ENCODE measurements at regions not wholly inside any gene's neighbourhood (a gene's known extent, or its start where the extent isn't known, plus 50 kb on each side); places are given as distances from the start of the nearest gene placed in this dataset.

GRCh38 chr2:152875701-152876695, 157.6 kb downstream of the ARL6IP6 start:
- no peak for DNase-seq
- no peak for TF ChIP-seq POLR2AphosphoS5 (IDR thresholded peaks at IDR 0.05)
- TF ChIP-seq POLR2A (IDR thresholded peaks at IDR 0.05), result no peak
- no peak for TF ChIP-seq CTCF (IDR thresholded peaks at IDR 0.05 in 8 of 11, conservative IDR thresholded peaks at IDR 0.05 in 3 of 11)
- no peaks in the 10 kb centered on the region for H3K27me3 ChIP-seq (replicated peaks in 1 of 7)
- WGBS, 5 donors, result 71 to 85% (median 78%) methylated on average over 6 of the region's 6 CpGs
- no peaks in the 10 kb centered on the region for H3K4me1 ChIP-seq
- H3K36me3 ChIP-seq, result no peaks in the 10 kb centered on the region
- no peak overlapping the region for H3K27ac ChIP-seq
- H3K9me3 ChIP-seq, result no peaks in the 10 kb centered on the region
- intact Hi-C loops (cut with DNase I; ENCODE audit: low total_unique reads), result no loop called here
- no peak overlapping the region for H3K4me3 ChIP-seq

DNA sequence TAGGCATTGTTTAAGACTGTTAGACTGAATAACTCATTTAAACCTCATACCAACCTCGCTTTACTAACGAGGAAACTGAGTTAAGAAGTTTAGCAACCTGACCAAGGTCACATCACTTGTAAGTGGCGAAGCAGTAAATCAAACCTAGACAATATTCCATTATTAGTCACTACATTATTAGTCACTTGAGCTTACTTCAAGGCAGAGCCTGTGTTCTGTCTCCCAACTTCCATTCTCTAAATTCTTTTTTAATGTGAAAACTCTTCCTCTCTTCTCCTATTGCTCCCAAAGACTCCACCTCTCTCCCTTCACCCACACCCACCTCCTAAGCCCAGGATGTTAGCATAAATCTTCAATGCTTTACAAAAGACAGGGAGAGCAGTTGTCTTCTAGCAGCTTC, 156.5 kb downstream of the ARL6IP6 start:
- WGBS, 5 donors, result 50 to 91% (median 73%) methylated on average over 3 of the region's 3 CpGs
- Histone ChIP-seq H3K36me3 (no peaks in the 10 kb centered on the region), H3K9me3 (no peaks in the 10 kb centered on the region), H3K4me3 (no peak overlapping the region), H3K4me1 (no peaks in the 10 kb centered on the region), H3K27me3 (replicated peaks in 1 of 7) (no peaks in the 10 kb centered on the region), H3K27ac (no peak overlapping the region)
- DNase-seq, result no peak
- TF ChIP-seq POLR2AphosphoS5 (IDR thresholded peaks at IDR 0.05) (no peak), CTCF (IDR thresholded peaks at IDR 0.05 in 8 of 11, conservative IDR thresholded peaks at IDR 0.05 in 3 of 11) (no peak), POLR2A (IDR thresholded peaks at IDR 0.05) (no peak)
- intact Hi-C loops (cut with DNase I; ENCODE audit: low total_unique reads), result no loop called here

- Histone ChIP-seq H3K27ac (no peak overlapping the region), H3K9me3 (no peaks in the 10 kb centered on the region), H3K4me1 (no peaks in the 10 kb centered on the region), H3K27me3 (replicated peaks in 1 of 7) (no peaks in the 10 kb centered on the region), H3K4me3 (no peak overlapping the region), H3K36me3 (no peaks in the 10 kb centered on the region)
- WGBS, 5 donors, result 72 to 89% (median 76%) methylated on average over 4 of the region's 4 CpGs
- intact Hi-C loops (cut with DNase I; ENCODE audit: low total_unique reads), result no loop called here
- TF ChIP-seq POLR2A (IDR thresholded peaks at IDR 0.05), result no peak
- no peak for TF ChIP-seq CTCF (IDR thresholded peaks at IDR 0.05 in 8 of 11, conservative IDR thresholded peaks at IDR 0.05 in 3 of 11)
- TF ChIP-seq POLR2AphosphoS5 (IDR thresholded peaks at IDR 0.05), result no peak
- no peak for DNase-seq
Measured at GRCh38 chr2:152870239-152870638, 151.8 kb downstream of the ARL6IP6 start.

- H3K36me3 ChIP-seq, result no peaks in the 10 kb centered on the region
- TF ChIP-seq POLR2AphosphoS5 (IDR thresholded peaks at IDR 0.05), result no peak
- no peak for TF ChIP-seq CTCF (IDR thresholded peaks at IDR 0.05 in 8 of 11, conservative IDR thresholded peaks at IDR 0.05 in 3 of 11)
- TF ChIP-seq POLR2A (IDR thresholded peaks at IDR 0.05), result no peak
- no peaks in the 10 kb centered on the region for H3K27me3 ChIP-seq (replicated peaks in 1 of 7)
- intact Hi-C loops (cut with DNase I; ENCODE audit: low total_unique reads), result no loop called here
- H3K27ac ChIP-seq, result no peak overlapping the region
- H3K4me1 ChIP-seq, result no peaks in the 10 kb centered on the region
- no peak overlapping the region for H3K4me3 ChIP-seq
- peaks cover 0 to 25% (median 14%) of the 10 kb centered on the region in 8 donors for H3K9me3 ChIP-seq
- no peak for DNase-seq
- 33 to 96% (median 78%) methylated on average over 3 of the region's 3 CpGs for WGBS, 5 donors
Measured at GRCh38 chr2:152867397-152867796, 149.0 kb downstream of the ARL6IP6 start.

Measured in spleen (tissue), 11 donors.